Dendritic cell treated with granulocyte-macrophage colony-stimulating factor and Interleukin-4, amounts not matched to agents 40 ng/mL and 50 ng/mL, for 4 days (primary cell): ENCODE measurements at regions not wholly inside any gene's neighbourhood (a gene's known extent, or its start where the extent isn't known, plus 50 kb on each side); places are given as distances from the start of the nearest gene placed in this dataset.

Experiments
- H3K27ac Mint-ChIP-seq: one replicate; pipeline ENCODE4 v1.8.0; 2022; ENCODE audit warnings: mild to moderate bottlenecking, mixed read lengths
- H3K27me3 Mint-ChIP-seq: one replicate; pipeline ENCODE4 v1.8.0; 2022; ENCODE audit warnings: mild to moderate bottlenecking, mixed read lengths
- H3K36me3 Mint-ChIP-seq: one replicate; pipeline ENCODE4 v1.8.0; 2022; ENCODE audit warnings: low read depth, mixed read lengths
- H3K4me1 Mint-ChIP-seq: one replicate; pipeline ENCODE4 v1.8.0; 2022; ENCODE audit warnings: low read depth, mixed read lengths
- H3K4me3 Mint-ChIP-seq: one replicate; pipeline ENCODE4 v1.8.0; 2022; ENCODE audit warnings: mild to moderate bottlenecking, moderate library complexity, mixed read lengths
- H3K9me3 Mint-ChIP-seq: one replicate; pipeline ENCODE4 v1.8.0; 2022; ENCODE audit warnings: mixed read lengths
- intact Hi-C: fragments of 100-400 bp; cut with micrococcal nuclease; formaldehyde crosslinking; loops from one replicate; pipeline ENCODE4 v1.15.0; 2022

DNA sequence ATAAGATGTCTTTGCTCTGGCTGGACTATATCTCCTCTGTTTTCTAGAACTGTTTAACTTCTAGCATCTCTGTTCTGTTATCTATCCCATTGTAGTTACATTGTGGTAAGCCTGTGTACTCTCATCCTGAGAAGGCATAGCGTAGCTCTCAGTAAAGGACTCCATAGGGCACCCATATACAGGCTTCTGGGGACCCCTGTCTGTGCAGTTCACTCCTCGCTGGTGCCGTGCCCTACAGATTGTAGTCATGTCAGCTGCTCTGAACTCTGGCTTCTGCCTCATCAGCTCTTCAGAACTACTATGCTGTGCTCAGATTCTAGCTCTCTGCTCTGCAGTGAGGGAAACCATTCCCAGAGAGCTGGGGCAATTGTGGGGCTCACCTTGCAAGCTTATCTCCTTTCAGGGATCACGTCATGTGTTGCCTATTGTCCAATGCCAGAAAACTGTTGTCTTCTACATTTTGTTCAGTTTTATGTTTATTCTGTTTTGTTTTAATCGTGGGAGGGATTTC lies 181.3 kb upstream of the USP24 start:
- no peaks in the 10 kb centered on the region for H3K4me1 Mint-ChIP-seq
- no peaks in the 10 kb centered on the region for H3K36me3 Mint-ChIP-seq
- no peaks in the 10 kb centered on the region for H3K9me3 Mint-ChIP-seq
- H3K27ac Mint-ChIP-seq, result no peak overlapping the region
- intact Hi-C loops, result no loop called here
- H3K27me3 Mint-ChIP-seq, result peaks cover 7% of the 10 kb centered on the region
- H3K4me3 Mint-ChIP-seq, result no peak overlapping the region

DNA sequence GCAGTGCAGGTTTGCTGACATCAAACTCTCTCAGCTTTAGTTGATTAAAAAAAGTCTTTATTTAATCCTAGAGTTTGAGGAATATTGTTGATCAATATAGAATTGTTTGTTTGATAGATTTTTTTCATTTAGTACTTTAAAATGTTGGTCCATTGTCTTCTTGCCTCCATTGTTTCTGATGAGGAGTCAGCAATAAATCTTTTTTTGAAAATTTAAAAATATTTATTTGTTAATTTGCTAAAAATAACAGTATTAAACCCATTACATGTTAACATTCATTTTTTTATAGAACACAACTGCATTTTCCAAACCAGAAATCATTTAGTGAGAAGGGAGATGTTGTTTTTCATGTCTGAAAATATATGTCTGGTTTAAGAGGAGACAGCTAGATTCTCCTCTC lies 173.8 kb upstream of the USP24 start:
- no peak overlapping the region for H3K27ac Mint-ChIP-seq
- peaks cover 4% of the 10 kb centered on the region for H3K27me3 Mint-ChIP-seq
- H3K9me3 Mint-ChIP-seq, result peaks cover 8% of the 10 kb centered on the region
- H3K36me3 Mint-ChIP-seq, result no peaks in the 10 kb centered on the region
- H3K4me3 Mint-ChIP-seq, result no peak overlapping the region
- no peaks in the 10 kb centered on the region for H3K4me1 Mint-ChIP-seq
- intact Hi-C loops, result no loop called here

DNA sequence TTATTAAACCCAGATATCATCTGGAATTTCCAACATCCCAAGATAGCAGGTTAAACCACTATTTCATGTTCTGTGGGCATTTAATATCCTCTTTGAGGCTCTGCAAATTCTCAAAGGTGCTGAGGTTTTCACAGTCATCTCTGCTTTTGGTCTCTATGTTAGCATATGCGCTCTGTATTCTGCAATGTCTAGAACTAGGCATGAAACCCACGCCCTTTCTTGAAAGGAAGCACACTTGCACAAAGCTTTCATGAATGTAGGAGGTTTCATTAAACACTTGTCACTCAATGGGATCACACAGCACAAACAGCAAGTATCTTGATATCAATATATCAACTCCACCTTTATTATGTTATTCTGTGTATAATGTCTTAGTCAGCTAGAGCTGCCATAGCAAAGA lies 172.0 kb upstream of the USP24 start:
- Mint-ChIP-seq H3K4me3 (no peak overlapping the region), H3K27ac (no peak overlapping the region), H3K27me3 (peaks cover 3% of the 10 kb centered on the region), H3K9me3 (peaks cover 8% of the 10 kb centered on the region), H3K4me1 (no peaks in the 10 kb centered on the region), H3K36me3 (no peaks in the 10 kb centered on the region)
- intact Hi-C loops, result no loop called here

DNA sequence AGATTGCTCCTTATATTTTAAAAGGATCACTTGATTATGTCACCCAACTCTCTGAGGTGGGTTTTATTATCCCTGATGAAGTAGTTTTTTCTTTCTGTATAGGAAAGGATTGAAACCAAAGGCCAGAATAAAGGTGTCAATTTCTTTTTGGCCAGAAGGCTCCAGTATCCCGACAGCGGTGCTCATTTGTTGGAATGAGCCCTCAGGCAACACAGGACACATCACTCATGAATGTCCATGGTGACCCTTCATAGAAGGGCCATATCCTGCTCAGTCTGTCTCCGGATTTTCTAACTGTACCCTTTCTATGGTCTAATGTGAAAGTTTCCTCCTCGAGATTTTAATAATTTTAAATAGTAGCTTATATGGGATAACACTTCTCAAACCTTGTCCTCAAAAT lies 171.3 kb upstream of the USP24 start:
- H3K27me3 Mint-ChIP-seq, result peaks cover 3% of the 10 kb centered on the region
- H3K4me1 Mint-ChIP-seq, result no peaks in the 10 kb centered on the region
- H3K4me3 Mint-ChIP-seq, result no peak overlapping the region
- H3K36me3 Mint-ChIP-seq, result no peaks in the 10 kb centered on the region
- no peak overlapping the region for H3K27ac Mint-ChIP-seq
- intact Hi-C loops, result no loop called here
- H3K9me3 Mint-ChIP-seq, result peaks cover 8% of the 10 kb centered on the region

DNA sequence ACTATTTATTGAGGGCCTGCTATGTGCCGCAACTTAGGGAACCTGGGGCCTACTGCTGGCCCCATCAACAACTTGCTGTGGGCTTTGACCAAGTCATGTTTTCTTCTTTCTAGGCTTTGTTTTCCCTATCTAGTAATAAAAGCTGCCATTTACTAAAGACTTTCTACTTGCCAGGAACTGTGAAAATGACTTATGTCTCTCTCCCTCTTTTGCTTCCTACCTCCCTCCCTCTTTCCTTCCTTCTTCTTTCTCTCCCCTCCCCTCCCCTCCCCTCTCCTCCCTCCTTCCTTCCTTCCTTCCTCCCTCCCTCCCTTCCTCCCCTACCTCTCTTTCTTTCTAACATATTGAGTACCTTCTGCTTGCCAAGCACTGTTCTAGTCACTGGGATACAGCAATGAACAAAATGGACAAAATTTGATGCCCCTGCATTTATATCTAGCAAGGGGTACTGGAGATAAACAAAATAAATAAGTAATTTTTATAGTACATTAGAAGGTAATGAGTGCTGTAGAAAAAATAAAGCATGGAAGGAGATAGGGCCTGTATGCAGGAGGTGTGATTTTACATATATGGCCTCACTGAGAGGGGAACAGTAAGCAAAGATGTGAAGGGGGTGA lies 170.3 kb upstream of the USP24 start:
- H3K27ac Mint-ChIP-seq, result no peak overlapping the region
- no peak overlapping the region for H3K4me3 Mint-ChIP-seq
- H3K36me3 Mint-ChIP-seq, result no peaks in the 10 kb centered on the region
- no peaks in the 10 kb centered on the region for H3K4me1 Mint-ChIP-seq
- intact Hi-C loops, result no loop called here
- H3K27me3 Mint-ChIP-seq, result peaks cover 3% of the 10 kb centered on the region
- peaks cover 8% of the 10 kb centered on the region for H3K9me3 Mint-ChIP-seq

DNA sequence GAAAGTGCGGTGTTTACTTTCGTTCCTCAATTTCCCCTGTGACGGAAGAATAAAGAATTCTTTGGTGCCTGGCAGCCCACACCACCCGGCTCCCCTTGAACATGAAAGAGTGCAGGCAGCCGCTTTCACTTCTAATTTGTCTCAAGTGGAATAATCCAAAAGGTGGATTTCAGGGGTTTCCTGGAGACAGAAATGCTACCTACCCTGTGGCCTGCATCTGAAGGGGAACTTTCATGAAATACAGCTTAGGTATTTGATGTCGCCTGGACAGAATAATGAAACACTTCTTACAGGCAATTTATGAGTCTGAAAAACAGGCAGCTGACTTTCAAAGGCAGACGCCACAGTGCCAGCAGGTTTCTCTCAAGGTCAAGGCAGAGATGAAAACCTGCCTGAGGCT lies 169.5 kb upstream of the USP24 start:
- Mint-ChIP-seq H3K36me3 (no peaks in the 10 kb centered on the region), H3K27me3 (peaks cover 3% of the 10 kb centered on the region), H3K4me1 (no peaks in the 10 kb centered on the region), H3K4me3 (no peak overlapping the region), H3K9me3 (peaks cover 8% of the 10 kb centered on the region), H3K27ac (no peak overlapping the region)
- intact Hi-C loops, result no loop called here

DNA sequence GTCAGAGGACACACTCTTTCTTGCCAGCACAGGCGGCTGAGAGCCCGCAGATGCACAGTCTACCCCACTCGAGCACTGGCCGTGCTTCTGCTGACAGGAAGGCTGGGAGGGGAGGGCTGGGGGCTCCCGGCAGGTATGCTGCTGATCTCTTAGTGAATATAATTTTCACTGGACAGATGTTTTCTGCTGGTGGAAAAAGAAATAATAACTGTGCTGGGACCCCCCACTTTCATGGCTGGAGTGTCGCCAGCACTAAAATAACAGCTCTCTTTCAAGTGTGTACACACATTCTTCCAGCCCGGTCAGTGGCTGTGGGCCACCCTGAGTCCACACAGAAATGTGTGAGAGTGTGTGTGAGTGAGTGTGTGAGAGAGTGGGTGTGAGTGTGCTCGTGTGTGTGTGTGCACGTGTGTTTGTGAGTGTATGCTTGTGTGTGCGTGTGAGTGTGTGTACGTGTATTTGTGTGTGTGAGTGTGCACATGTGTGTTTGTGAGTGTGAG lies 167.7 kb upstream of the USP24 start:
- Mint-ChIP-seq H3K4me3 (no peak overlapping the region), H3K9me3 (no peaks in the 10 kb centered on the region), H3K27me3 (peaks cover 3% of the 10 kb centered on the region), H3K36me3 (no peaks in the 10 kb centered on the region), H3K4me1 (no peaks in the 10 kb centered on the region), H3K27ac (no peak overlapping the region)
- intact Hi-C loops, result no loop called here

DNA sequence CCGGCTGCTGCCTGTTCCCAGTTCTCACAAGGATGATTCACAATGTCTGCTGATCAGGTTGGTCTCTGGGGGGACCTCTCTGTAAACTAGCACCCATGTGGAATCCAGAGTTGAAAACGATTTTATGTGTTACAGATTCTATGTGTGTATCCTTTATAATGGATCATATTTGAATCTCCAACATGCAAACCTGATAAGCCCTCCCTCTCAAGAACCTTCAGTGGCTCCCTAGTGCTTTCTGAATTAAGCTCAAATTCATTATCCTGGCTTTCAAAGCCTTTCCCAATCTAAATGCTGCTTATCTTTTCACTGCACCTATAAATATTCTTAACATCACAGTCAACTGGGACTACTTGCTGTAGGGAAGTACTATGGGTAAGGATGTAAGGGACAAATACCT lies 166.8 kb upstream of the USP24 start:
- intact Hi-C loops, result no loop called here
- H3K27ac Mint-ChIP-seq, result no peak overlapping the region
- H3K27me3 Mint-ChIP-seq, result peaks cover 3% of the 10 kb centered on the region
- H3K4me1 Mint-ChIP-seq, result no peaks in the 10 kb centered on the region
- no peaks in the 10 kb centered on the region for H3K36me3 Mint-ChIP-seq
- H3K4me3 Mint-ChIP-seq, result no peak overlapping the region
- H3K9me3 Mint-ChIP-seq, result no peaks in the 10 kb centered on the region

DNA sequence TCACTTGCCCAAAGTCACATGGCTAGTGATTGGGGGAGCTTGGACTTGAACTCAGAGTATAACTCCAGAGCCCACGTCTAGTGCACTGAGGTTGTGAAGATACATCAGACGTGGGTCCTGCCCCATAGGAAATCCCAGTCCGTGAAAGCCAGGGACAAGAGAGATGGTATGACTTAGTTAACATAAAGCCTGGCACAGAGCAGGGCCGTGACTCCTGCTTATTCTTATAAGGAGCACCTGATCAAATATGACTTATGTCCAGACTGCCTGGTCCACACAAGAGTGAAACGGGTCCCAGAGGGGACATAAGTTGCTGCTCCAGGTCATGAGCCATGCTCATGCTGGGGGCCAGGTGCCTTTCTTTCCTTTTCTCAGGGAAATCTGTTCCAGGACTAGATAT lies 166.3 kb upstream of the USP24 start:
- intact Hi-C loops, result no loop called here
- Mint-ChIP-seq H3K9me3 (no peaks in the 10 kb centered on the region), H3K27ac (no peak overlapping the region), H3K4me3 (no peak overlapping the region), H3K27me3 (peaks cover 3% of the 10 kb centered on the region), H3K4me1 (no peaks in the 10 kb centered on the region), H3K36me3 (no peaks in the 10 kb centered on the region)

DNA sequence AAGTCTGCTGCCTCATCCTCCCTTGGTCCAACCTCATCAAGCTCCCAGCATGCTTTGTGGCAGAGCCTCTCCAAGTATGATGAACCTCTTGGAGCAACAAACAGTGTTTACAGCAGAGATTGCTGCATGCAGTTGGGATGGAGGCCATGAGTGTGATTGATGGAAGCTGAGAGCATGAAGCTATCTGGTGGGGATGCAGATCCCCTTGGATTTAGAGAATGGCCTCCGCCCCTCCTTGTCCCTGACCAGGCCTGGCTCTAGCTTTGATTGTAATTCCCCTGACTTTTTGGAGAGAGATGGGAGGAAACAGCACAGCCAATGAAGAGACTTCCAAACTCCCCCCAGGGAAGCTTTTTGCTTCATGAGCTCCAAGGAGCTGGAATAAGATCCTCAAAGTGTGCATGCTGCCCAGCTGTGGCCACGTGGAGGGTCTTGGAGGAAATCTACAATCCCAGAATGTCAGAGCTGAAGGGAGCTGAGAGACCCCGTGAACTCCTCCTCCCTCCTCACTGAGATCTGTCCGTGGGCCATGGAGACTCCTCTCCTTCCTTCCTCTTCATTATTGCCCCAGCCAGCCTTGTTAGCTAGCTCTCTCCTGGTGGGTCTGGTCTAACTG lies 165.3 kb upstream of the USP24 start:
- H3K27ac Mint-ChIP-seq, result no peak overlapping the region
- H3K4me3 Mint-ChIP-seq, result no peak overlapping the region
- no peaks in the 10 kb centered on the region for H3K27me3 Mint-ChIP-seq
- no peaks in the 10 kb centered on the region for H3K4me1 Mint-ChIP-seq
- intact Hi-C loops, result no loop called here
- no peaks in the 10 kb centered on the region for H3K36me3 Mint-ChIP-seq
- no peaks in the 10 kb centered on the region for H3K9me3 Mint-ChIP-seq

DNA sequence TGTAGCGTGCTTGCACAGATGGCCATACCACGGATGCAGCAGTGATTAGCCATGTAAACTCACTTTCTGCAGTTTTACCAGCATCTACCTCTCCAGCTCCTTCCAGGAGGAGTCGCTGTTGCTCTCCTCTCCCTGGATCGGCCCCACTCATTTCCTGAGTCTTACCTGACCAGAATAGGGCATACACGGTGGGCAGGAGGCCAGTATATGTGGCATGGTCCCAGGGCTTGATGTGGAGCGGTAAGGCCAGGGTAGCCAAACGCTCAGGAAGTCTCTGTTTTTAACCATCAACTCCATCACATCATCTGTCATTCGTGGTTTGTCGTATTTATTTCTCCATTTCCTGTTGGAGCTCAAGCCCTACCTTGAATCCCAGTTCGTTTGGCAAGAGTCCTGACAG lies 163.4 kb upstream of the USP24 start:
- Mint-ChIP-seq H3K27me3 (no peaks in the 10 kb centered on the region), H3K4me1 (no peaks in the 10 kb centered on the region), H3K27ac (no peak overlapping the region), H3K9me3 (no peaks in the 10 kb centered on the region), H3K4me3 (no peak overlapping the region), H3K36me3 (no peaks in the 10 kb centered on the region)
- intact Hi-C loops, result loop anchor here (5.0 kb wide), 1 partner anchor 104 kb away; no protein-coding TSS in a partner anchor

DNA sequence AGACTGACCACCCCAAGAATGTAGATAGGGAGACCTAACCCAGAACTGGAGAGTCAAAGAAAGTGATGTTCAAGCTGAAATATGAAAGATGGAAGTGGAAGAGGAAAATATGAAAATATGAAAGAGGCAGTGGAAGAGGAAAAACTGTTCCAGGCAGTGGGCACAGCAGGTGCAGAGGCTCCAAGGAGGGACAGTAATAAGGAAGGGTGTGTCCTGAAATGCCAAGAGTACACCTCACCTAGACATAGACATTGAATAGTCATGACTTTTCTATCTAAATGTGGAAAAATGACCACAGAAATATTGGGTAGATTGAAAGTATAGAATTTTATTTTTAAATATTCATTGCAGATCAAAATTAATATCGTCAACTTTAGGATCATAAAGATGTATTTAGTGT lies 161.7 kb upstream of the USP24 start:
- Mint-ChIP-seq H3K4me1 (no peaks in the 10 kb centered on the region), H3K4me3 (no peak overlapping the region), H3K9me3 (no peaks in the 10 kb centered on the region), H3K27me3 (no peaks in the 10 kb centered on the region), H3K27ac (no peak overlapping the region), H3K36me3 (no peaks in the 10 kb centered on the region)
- intact Hi-C loops, result loop anchor here (5.0 kb wide), 1 partner anchor 105 kb away; no protein-coding TSS in a partner anchor

DNA sequence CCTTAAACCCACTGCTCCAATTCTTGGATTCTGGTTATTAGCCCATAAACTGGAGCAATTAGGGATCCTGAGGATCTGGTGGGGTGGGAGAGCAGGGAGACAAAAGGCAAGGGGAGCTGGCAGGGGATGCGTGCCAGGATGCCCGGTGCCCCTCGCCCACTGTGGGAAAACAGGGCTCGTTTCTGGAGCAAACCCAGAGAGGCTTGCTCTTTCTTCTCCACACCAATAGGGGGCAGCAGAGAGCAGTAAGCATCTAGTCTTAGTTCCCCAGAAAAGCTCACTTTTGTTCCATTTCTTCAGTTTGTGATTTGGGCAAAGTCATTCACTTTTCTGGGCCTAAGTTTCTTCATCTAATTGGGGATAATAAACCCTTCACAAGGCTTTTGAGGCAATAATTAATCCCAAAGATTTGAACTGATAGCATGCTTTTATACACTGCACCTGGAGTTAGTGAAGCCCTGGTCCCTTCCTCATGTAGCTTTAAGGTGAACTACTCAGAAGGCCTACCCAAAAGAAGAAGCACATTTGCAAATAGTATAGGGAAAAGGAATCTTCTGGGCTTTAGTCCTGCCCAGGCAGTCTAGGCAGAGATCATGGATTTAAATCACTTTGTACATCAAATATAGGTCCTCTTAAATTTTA lies 160.6 kb upstream of the USP24 start:
- no peaks in the 10 kb centered on the region for H3K36me3 Mint-ChIP-seq
- no peaks in the 10 kb centered on the region for H3K4me1 Mint-ChIP-seq
- H3K27me3 Mint-ChIP-seq, result peaks cover 1% of the 10 kb centered on the region
- no peak overlapping the region for H3K27ac Mint-ChIP-seq
- intact Hi-C loops, result loop anchor here (1.0 to 5.0 kb wide), 3 partner anchors 107 to 1335 kb away; no protein-coding TSS in a partner anchor
- H3K9me3 Mint-ChIP-seq, result no peaks in the 10 kb centered on the region
- H3K4me3 Mint-ChIP-seq, result no peak overlapping the region

DNA sequence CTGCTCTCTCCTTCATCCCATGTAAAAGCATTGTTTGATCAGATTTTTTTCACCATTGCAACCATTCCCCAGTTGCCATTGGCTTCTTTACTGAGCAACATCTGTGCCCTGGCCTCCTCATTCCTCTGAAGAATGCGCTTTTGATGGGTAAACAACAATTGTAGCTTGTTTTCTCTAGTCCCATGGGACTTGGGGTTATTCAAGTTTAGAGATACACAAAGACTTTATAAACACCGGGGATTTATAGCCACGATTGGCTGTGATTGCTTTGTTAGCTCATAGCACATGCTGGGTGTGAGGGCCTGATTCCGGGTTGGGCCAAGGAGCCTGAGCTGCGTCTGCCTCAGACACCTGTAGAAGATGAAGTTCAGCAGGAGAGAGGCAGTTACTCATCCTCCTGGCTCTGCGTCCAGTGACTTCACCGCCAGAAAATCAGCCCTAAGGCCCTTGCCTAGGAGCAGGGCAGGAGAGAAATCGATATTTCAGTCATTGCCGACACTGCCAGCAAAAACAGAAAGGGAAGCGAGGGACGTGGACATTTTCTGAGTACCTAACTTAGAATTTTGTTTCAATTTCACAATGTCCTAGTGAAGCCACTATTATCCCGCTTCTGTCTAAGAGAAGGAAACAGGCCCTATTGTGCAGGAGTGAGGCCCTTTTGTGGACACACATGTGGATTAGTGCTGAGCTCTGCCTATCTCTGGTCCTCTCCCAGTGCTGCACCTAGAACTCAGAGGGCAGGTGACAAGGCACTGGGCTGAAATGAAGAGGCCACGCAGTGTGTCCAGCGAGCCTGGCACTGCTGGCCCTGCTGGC lies 159.8 kb upstream of the USP24 start:
- Mint-ChIP-seq H3K36me3 (no peaks in the 10 kb centered on the region), H3K9me3 (no peaks in the 10 kb centered on the region), H3K27ac (no peak overlapping the region), H3K27me3 (peaks cover 6% of the 10 kb centered on the region), H3K4me1 (no peaks in the 10 kb centered on the region), H3K4me3 (no peak overlapping the region)
- intact Hi-C loops, result loop anchor here (1.0 to 5.0 kb wide), 3 partner anchors 107 to 1336 kb away; no protein-coding TSS in a partner anchor
